HepG2 (cell line): ENCODE measurements at regions not wholly inside any gene's neighbourhood (a gene's known extent, or its start where the extent isn't known, plus 50 kb on each side); places are given as distances from the start of the nearest gene placed in this dataset.

Experiments used
- ARNT ChIP-seq: fragments of 450-650 bp; IDR thresholded peaks from 2 replicates; pipeline ENCODE4 v1.6.1; 2017
- BORCS8-MEF2B ChIP-seq: sonication (generic); formaldehyde crosslinking; IDR thresholded peaks from 2 replicates; pipeline ENCODE4 v1.8.0; 2022; ENCODE audit warnings: mild to moderate bottlenecking, missing genetic modification reagents
- CENPBD1 ChIP-seq: sonication (generic); formaldehyde crosslinking; IDR thresholded peaks from 2 replicates; pipeline ENCODE4 v1.8.0; 2022; ENCODE audit warnings: missing genetic modification reagents, low read depth, mild to moderate bottlenecking, borderline replicate concordance
- DPF2 ChIP-seq: sonication (generic); formaldehyde crosslinking; IDR thresholded peaks from 2 replicates; pipeline ENCODE4 v1.4.0; 2020; ENCODE audit warnings: mild to moderate bottlenecking, low read depth, missing genetic modification reagents, borderline replicate concordance
- GLMP ChIP-seq: sonication (generic); formaldehyde crosslinking; IDR thresholded peaks from 2 replicates; pipeline ENCODE4 v1.9.0; 2021; ENCODE audit warnings: missing genetic modification reagents, mild to moderate bottlenecking, borderline replicate concordance
- HHEX ChIP-seq: IDR thresholded peaks from 2 replicates; pipeline ENCODE4 v1.6.1; 2016; ENCODE audit warnings: control low read depth
- MYNN ChIP-seq: sonication (generic); formaldehyde crosslinking; IDR thresholded peaks from 2 replicates; pipeline ENCODE4 v1.4.0; 2020; ENCODE audit warnings: mild to moderate bottlenecking, low read depth, missing genetic modification reagents
- POLR2AphosphoS5 ChIP-seq: IDR thresholded peaks from 2 replicates; pipeline ENCODE4 v1.6.1; 2012; ENCODE audit warnings: low read depth, low read length
- RBM39 ChIP-seq: fragments of 200-400 bp; formaldehyde crosslinking; IDR thresholded peaks from one replicate; pipeline ENCODE4 v1.6.1; 2018; ENCODE audit warnings: antibody characterized with exemption, mild to moderate bottlenecking, low read depth, low read length; ENCODE audit not compliant: poor library complexity, severe bottlenecking
- REXO4 ChIP-seq: sonication (generic); formaldehyde crosslinking; IDR thresholded peaks from 2 replicates; pipeline ENCODE4 v1.8.0; 2022; ENCODE audit warnings: missing genetic modification reagents, mild to moderate bottlenecking, borderline replicate concordance
- SETDB1 ChIP-seq: sonication (generic); formaldehyde crosslinking; IDR thresholded peaks from 2 replicates; pipeline ENCODE4 v1.5.1; 2020; ENCODE audit warnings: missing genetic modification reagents, mild to moderate bottlenecking, borderline replicate concordance
- SKI ChIP-seq: fragments of 450-650 bp; IDR thresholded peaks from one replicate; pipeline ENCODE4 v1.6.1; 2018; ENCODE audit warnings: mild to moderate bottlenecking; ENCODE audit not compliant: partially characterized antibody
- SNAPC2 ChIP-seq: sonication (generic); formaldehyde crosslinking; IDR thresholded peaks from 2 replicates; pipeline ENCODE4 v1.8.1; 2022; ENCODE audit warnings: mild to moderate bottlenecking, missing genetic modification reagents
- THYN1 ChIP-seq: sonication (generic); formaldehyde crosslinking; IDR thresholded peaks from 2 replicates; pipeline ENCODE4 v1.8.1; 2023; ENCODE audit warnings: low read depth, mild to moderate bottlenecking, moderate library complexity, missing genetic modification reagents, borderline replicate concordance
- ZBTB44 ChIP-seq: sonication (generic); formaldehyde crosslinking; IDR thresholded peaks from 2 replicates; pipeline ENCODE4 v1.4.0; 2020; ENCODE audit warnings: missing genetic modification reagents
- ZGPAT ChIP-seq: IDR thresholded peaks from 2 replicates; pipeline ENCODE4 v1.6.1; 2016; ENCODE audit warnings: mild to moderate bottlenecking
- ZNF136 ChIP-seq: sonication (generic); formaldehyde crosslinking; IDR thresholded peaks from 2 replicates; pipeline ENCODE4 v1.8.1; 2022; ENCODE audit warnings: low read depth, mild to moderate bottlenecking, moderate library complexity, missing genetic modification reagents
- ZNF160 ChIP-seq: sonication (generic); formaldehyde crosslinking; IDR thresholded peaks from 2 replicates; pipeline ENCODE4 v1.8.0; 2022; ENCODE audit warnings: mild to moderate bottlenecking, inconsistent platforms, missing genetic modification reagents
- ZNF264 ChIP-seq: sonication (generic); formaldehyde crosslinking; IDR thresholded peaks from 2 replicates; pipeline ENCODE4 v1.4.0; 2020; ENCODE audit warnings: missing genetic modification reagents
- ZNF724P ChIP-seq: sonication (generic); formaldehyde crosslinking; IDR thresholded peaks from 2 replicates; pipeline ENCODE4 v1.8.0; 2022; ENCODE audit warnings: missing genetic modification reagents, borderline replicate concordance
- ZSCAN21 ChIP-seq: sonication (generic); formaldehyde crosslinking; IDR thresholded peaks from 2 replicates; pipeline ENCODE4 v1.8.0; 2022; ENCODE audit warnings: mild to moderate bottlenecking, missing genetic modification reagents, moderate library complexity, borderline replicate concordance
- TF ChIP-seq, protein P1 (sequence below): sonication (generic); formaldehyde crosslinking; IDR thresholded peaks from 2 replicates; pipeline ENCODE4 v1.5.0; 2020; ENCODE audit warnings: mild to moderate bottlenecking, missing genetic modification reagents
- TF ChIP-seq, protein P2 (sequence below): sonication (generic); formaldehyde crosslinking; IDR thresholded peaks from 2 replicates; pipeline ENCODE4 v1.8.0; 2022; ENCODE audit warnings: missing genetic modification reagents, mild to moderate bottlenecking, inconsistent platforms, borderline replicate concordance

DNA sequence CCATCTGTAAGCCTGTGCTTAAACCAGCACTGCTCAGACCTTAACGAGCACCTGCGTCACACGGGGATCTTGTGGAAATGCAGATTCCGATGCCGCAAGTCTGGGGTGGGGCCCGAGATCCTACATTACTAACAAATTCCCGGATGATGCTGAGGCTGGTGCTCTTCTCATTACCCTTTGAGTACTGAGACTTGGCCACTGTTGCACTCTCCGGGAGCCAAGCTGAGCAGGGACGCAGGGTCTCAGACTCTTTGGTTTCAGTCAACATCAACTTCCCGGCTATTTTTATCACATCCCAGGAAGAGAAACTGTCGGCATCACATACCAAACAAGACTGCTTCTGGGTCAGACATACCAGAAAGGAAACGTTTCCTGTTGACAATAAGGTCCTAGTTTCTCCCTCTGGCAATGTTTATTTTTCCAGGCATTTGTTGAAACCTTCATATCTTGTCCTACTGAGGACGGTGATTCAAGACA lies 276.6 kb downstream of the SHQ1 start (continued):
- TF ChIP-seq ZGPAT (CRISPR knock-in tag) (peak; percentile 51; the same call in 1 of the 2 replicates), HHEX (CRISPR knock-in tag) (no peak), CENPBD1 (CRISPR knock-in tag) (no peak), REXO4 (CRISPR knock-in tag) (no peak), ARNT (no peak), BORCS8-MEF2B (no peak), THYN1 (no peak), SKI (no peak), SNAPC2 (CRISPR knock-in tag) (no peak), ZNF264 (CRISPR knock-in tag) (no peak), RBM39 (no peak), MYNN (CRISPR knock-in tag) (no peak), ZBTB44 (no peak), ZSCAN21 (CRISPR knock-in tag) (no peak), GLMP (CRISPR knock-in tag) (no peak), ZNF160 (CRISPR knock-in tag) (no peak), SETDB1 (CRISPR knock-in tag) (no peak), ZNF724P (no peak), POLR2AphosphoS5 (no peak), ZNF136 (CRISPR knock-in tag) (peak; percentile 97; the same call in 1 of the 2 replicates), DPF2 (CRISPR knock-in tag) (0 out of 2 replicates have a peak, but pooled peaks have one; percentile 53)
- TF ChIP-seq, protein P1, sequence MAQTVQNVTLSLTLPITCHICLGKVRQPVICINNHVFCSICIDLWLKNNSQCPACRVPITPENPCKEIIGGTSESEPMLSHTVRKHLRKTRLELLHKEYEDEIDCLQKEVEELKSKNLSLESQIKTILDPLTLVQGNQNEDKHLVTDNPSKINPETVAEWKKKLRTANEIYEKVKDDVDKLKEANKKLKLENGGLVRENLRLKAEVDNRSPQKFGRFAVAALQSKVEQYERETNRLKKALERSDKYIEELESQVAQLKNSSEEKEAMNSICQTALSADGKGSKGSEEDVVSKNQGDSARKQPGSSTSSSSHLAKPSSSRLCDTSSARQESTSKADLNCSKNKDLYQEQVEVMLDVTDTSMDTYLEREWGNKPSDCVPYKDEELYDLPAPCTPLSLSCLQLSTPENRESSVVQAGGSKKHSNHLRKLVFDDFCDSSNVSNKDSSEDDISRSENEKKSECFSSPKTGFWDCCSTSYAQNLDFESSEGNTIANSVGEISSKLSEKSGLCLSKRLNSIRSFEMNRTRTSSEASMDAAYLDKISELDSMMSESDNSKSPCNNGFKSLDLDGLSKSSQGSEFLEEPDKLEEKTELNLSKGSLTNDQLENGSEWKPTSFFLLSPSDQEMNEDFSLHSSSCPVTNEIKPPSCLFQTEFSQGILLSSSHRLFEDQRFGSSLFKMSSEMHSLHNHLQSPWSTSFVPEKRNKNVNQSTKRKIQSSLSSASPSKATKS: no peak
- TF ChIP-seq, protein P2, sequence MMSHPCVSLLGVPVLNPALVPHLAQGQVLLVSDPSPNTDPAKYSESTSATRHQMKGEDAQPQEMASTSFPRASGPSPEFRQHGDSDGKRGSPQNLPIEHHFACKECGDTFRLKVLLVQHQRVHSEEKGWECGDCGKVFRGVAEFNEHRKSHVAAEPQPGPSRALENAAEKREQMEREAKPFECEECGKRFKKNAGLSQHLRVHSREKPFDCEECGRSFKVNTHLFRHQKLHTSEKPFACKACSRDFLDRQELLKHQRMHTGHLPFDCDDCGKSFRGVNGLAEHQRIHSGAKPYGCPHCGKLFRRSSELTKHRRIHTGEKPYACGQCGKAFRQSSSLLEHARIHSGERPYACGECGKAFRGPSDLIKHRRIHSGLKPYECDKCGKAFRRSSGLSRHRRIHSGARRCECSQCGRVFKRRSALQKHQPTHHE (CRISPR knock-in tag): no peak
